Neural progenitor cell (in vitro differentiated cells): ENCODE measurements at regions not wholly inside any gene's neighbourhood (a gene's known extent, or its start where the extent isn't known, plus 50 kb on each side); places are given as distances from the start of the nearest gene placed in this dataset.

ENCODE experiments used
- EZH2 ChIP-seq: fragments of 200-600 bp; sonication (generic); IDR thresholded peaks from 2 replicates; pipeline ENCODE4 v1.6.1; 2017; ENCODE audit warnings: antibody characterized with exemption, mild to moderate bottlenecking, moderate library complexity
- TF ChIP-seq, protein P1 (sequence below): fragments of 200-600 bp; sonication (generic); IDR thresholded peaks from 2 replicates; pipeline ENCODE4 v1.5.1; 2017; ENCODE audit warnings: antibody characterized with exemption, mild to moderate bottlenecking

DNA sequence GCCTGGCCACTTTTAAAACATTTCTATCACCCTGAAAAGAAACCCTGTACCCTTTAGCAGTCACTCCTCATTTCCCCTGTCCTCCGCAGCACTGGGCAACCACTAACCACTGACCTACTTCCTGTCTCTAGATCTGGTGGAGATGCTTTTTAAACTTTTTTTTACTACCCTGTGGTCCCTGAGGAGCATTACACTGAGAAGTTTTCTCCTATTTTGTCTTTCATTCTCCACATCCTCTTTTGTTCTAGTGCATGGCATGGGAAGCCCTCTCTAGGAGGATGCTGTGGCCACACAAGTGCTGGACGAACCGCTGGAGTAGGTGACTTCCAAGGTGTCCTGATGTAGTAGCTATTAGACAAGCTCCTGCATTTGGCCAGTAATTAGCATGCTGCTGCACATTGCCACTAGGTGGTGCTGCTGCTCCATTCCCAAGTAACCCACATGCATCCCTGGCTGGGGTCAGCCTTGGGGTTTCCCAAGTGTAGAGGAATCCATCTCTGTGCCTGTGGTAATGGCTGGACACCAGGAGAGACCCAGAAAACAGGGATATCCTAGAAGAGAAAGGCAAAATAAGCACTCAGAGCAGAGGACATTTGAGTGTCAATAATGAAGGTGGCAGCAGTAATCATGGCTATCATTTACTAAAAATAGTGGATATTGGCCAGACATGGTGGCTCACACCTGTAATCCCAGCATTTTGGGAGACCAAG is 143.8 kb upstream of the CRHR1 start:
- TF ChIP-seq, protein P1, sequence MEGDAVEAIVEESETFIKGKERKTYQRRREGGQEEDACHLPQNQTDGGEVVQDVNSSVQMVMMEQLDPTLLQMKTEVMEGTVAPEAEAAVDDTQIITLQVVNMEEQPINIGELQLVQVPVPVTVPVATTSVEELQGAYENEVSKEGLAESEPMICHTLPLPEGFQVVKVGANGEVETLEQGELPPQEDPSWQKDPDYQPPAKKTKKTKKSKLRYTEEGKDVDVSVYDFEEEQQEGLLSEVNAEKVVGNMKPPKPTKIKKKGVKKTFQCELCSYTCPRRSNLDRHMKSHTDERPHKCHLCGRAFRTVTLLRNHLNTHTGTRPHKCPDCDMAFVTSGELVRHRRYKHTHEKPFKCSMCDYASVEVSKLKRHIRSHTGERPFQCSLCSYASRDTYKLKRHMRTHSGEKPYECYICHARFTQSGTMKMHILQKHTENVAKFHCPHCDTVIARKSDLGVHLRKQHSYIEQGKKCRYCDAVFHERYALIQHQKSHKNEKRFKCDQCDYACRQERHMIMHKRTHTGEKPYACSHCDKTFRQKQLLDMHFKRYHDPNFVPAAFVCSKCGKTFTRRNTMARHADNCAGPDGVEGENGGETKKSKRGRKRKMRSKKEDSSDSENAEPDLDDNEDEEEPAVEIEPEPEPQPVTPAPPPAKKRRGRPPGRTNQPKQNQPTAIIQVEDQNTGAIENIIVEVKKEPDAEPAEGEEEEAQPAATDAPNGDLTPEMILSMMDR: peak; percentile 99
- no peak for TF ChIP-seq EZH2
